Prostate gland (tissue), 2 donors: ENCODE measurements at regions not wholly inside any gene's neighbourhood (a gene's known extent, or its start where the extent isn't known, plus 50 kb on each side); places are given as distances from the start of the nearest gene placed in this dataset.

Experiments used
- POLR2A ChIP-seq: fragments of 450-650 bp; IDR thresholded peaks from one replicate; pipeline ENCODE4 v1.6.1; 2016; ENCODE audit warnings: antibody characterized with exemption, mild to moderate bottlenecking
- TF ChIP-seq, protein P1 (sequence below), 4 experiments: fragments of 200-600 bp in 2 of 4; fragments of 450-650 bp in 2 of 4; sonication (generic) in 2 of 4; IDR thresholded peaks; 1 replicate in 3 of 4; 2 replicates in 1 of 4; pipeline ENCODE4 v1.5.1; 2016 to 2019; ENCODE audit warnings: antibody characterized with exemption in 4 of 4, mild to moderate bottlenecking in 2 of 4, moderate library complexity in 2 of 4

- TF ChIP-seq, protein P1, sequence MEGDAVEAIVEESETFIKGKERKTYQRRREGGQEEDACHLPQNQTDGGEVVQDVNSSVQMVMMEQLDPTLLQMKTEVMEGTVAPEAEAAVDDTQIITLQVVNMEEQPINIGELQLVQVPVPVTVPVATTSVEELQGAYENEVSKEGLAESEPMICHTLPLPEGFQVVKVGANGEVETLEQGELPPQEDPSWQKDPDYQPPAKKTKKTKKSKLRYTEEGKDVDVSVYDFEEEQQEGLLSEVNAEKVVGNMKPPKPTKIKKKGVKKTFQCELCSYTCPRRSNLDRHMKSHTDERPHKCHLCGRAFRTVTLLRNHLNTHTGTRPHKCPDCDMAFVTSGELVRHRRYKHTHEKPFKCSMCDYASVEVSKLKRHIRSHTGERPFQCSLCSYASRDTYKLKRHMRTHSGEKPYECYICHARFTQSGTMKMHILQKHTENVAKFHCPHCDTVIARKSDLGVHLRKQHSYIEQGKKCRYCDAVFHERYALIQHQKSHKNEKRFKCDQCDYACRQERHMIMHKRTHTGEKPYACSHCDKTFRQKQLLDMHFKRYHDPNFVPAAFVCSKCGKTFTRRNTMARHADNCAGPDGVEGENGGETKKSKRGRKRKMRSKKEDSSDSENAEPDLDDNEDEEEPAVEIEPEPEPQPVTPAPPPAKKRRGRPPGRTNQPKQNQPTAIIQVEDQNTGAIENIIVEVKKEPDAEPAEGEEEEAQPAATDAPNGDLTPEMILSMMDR (IDR thresholded peaks at IDR 0.05) = no peak
- no peak for TF ChIP-seq POLR2A
Observed at GRCh38 chr17:15036238-15036637, 228.9 kb downstream of the PMP22 start.
